HG03060 (cell line): ENCODE measurements at regions not wholly inside any gene's neighbourhood (a gene's known extent, or its start where the extent isn't known, plus 50 kb on each side); places are given as distances from the start of the nearest gene placed in this dataset.

Experiments used
- ATAC-seq: cut with Tn5 transposase; IDR thresholded peaks from one replicate; pipeline ENCODE4 v1.9.1; 2021; ENCODE audit warnings: low read depth, moderate number of reproducible peaks; ENCODE audit not compliant: unreplicated experiment

DNA sequence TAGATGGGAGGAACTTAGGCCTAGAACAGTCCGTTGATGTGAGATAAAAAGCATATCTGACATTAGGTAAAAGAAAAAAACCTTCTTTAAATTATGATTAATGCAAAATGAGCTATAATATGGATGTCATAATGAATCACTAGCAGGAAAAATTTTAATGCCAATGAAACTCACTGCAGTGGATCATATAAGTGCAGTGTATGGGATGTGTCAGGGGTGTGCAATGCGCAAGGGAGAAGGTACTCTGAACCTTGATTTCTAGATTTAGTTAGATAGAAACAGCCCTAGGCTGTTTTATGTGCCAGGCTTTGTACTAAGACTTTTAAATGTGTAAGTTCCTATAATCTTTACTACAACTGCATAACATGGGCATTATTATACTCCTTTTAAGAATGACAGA lies 50.4 kb upstream of the NXPH2 start:
- ATAC-seq: no peak
